ENCODE measurements at regions not wholly inside any gene's neighbourhood (a gene's known extent, or its start where the extent isn't known, plus 50 kb on each side); places are given as distances from the start of the nearest gene placed in this dataset.

DNA sequence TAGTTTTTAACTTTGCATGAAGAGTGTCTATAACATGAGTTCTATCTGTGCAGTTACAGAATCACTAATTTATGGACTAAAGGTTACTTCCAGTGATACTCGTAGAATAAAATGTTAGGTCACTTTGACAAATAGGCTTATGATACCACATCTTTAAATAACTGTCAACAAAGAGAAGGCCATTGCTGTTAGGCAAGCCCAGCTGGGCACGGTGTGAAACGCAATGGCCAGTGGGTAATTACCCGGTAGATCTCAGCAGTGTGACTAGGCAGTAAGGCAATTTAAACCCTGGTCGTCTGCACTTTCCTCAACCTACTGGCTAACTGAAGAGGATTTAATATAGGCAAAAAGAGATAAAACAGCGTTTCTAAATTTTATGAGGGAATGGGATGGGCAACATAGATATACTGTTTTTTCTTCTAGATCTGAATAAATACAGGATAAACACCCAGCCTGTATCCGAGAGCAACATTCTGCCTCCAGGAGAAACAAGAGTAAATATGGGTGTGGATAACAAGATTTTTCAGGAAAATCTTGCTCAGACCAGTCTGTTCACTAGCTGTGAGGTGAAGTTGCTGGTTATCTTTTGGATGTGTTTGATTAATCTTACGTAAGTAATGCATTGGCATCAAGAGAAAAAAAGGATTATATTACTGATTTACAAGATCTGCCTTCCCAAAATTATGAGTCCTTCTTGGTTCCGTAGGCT is 631.3 kb downstream of the EFNB2 start:
- no peak for TF ChIP-seq POLR2A (IDR thresholded peaks at IDR 0.05)
- TF ChIP-seq, protein P1, sequence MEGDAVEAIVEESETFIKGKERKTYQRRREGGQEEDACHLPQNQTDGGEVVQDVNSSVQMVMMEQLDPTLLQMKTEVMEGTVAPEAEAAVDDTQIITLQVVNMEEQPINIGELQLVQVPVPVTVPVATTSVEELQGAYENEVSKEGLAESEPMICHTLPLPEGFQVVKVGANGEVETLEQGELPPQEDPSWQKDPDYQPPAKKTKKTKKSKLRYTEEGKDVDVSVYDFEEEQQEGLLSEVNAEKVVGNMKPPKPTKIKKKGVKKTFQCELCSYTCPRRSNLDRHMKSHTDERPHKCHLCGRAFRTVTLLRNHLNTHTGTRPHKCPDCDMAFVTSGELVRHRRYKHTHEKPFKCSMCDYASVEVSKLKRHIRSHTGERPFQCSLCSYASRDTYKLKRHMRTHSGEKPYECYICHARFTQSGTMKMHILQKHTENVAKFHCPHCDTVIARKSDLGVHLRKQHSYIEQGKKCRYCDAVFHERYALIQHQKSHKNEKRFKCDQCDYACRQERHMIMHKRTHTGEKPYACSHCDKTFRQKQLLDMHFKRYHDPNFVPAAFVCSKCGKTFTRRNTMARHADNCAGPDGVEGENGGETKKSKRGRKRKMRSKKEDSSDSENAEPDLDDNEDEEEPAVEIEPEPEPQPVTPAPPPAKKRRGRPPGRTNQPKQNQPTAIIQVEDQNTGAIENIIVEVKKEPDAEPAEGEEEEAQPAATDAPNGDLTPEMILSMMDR (IDR thresholded peaks at IDR 0.05): no peak
